Prostate gland (tissue), 2 donors: ENCODE measurements at regions not wholly inside any gene's neighbourhood (a gene's known extent, or its start where the extent isn't known, plus 50 kb on each side); places are given as distances from the start of the nearest gene placed in this dataset.

Source experiments
- DNase-seq: peaks from one replicate; pipeline ENCODE4 v3.0.0-alpha.2; 2019; ENCODE audit warnings: low spot score
- H3K27ac ChIP-seq, 2 donors: fragments of 200-600 bp; sonication (generic); 2 replicates each; pipeline ENCODE4 v1.5.1; 2017 to 2019
- H3K27me3 ChIP-seq: fragments of 200-600 bp; sonication (generic); replicated peaks from 2 replicates; pipeline ENCODE4 v1.5.1; 2019; ENCODE audit not compliant: insufficient read depth
- H3K36me3 ChIP-seq, 2 donors: fragments of 200-600 bp; sonication (generic); 1 replicate in 1 of 2; 2 replicates in 1 of 2; pipeline versions ENCODE4 v1.5.1 to v1.8.1; 2017 to 2019
- H3K4me1 ChIP-seq: fragments of 200-600 bp; sonication (generic); replicated peaks from 2 replicates; pipeline ENCODE4 v1.5.1; 2019
- H3K4me3 ChIP-seq, 2 donors: fragments of 200-600 bp; sonication (generic); 2 replicates each; pipeline ENCODE4 v1.5.1; 2017 to 2019
- H3K9me3 ChIP-seq: fragments of 200-600 bp; sonication (generic); 2 replicates; pipeline ENCODE4 v1.5.1; 2017
- CTCF ChIP-seq, 4 experiments: fragments of 200-600 bp in 2 of 4; fragments of 450-650 bp in 2 of 4; sonication (generic) in 2 of 4; IDR thresholded peaks; 1 replicate in 3 of 4; 2 replicates in 1 of 4; pipeline ENCODE4 v1.5.1; 2016 to 2019; ENCODE audit warnings: antibody characterized with exemption in 4 of 4, mild to moderate bottlenecking in 2 of 4, moderate library complexity in 2 of 4
- POLR2A ChIP-seq: fragments of 450-650 bp; IDR thresholded peaks from one replicate; pipeline ENCODE4 v1.6.1; 2016; ENCODE audit warnings: antibody characterized with exemption, mild to moderate bottlenecking
- POLR2AphosphoS5 ChIP-seq: sonication (generic); formaldehyde crosslinking; IDR thresholded peaks from one replicate; pipeline ENCODE4 v1.6.1; 2017; ENCODE audit warnings: antibody characterized with exemption
- WGBS: methylation state at CpG from one replicate; pipeline ENCODE4 v1.1.5; 2018; 5-methylcytosine and 5-hydroxymethylcytosine counted together
- intact Hi-C: fragments of 100-400 bp; cut with DNase I; formaldehyde crosslinking; loops from one replicate; pipeline ENCODE4 v1.14.2; 2022

- TF ChIP-seq POLR2AphosphoS5 (no peak), CTCF (IDR thresholded peaks at IDR 0.05) (no peak), POLR2A (no peak)
- WGBS, result 19% methylated on average over 4 of the region's 4 CpGs
- Histone ChIP-seq H3K9me3 (no peaks in the 10 kb centered on the region), H3K27me3 (no peaks in the 10 kb centered on the region), H3K4me3 (no peak overlapping the region), H3K36me3 (no peaks in the 10 kb centered on the region), H3K4me1 (no peaks in the 10 kb centered on the region), H3K27ac (no peak overlapping the region)
- intact Hi-C loops, result no loop called here
- DNase-seq, result no peak
These were observed 521.2 kb downstream of the ZIC1 start for GRCh38 chr3:147930232-147930807.

- Histone ChIP-seq H3K27ac (no peak overlapping the region), H3K4me3 (no peak overlapping the region), H3K27me3 (no peaks in the 10 kb centered on the region), H3K9me3 (no peaks in the 10 kb centered on the region), H3K36me3 (no peaks in the 10 kb centered on the region), H3K4me1 (no peaks in the 10 kb centered on the region)
- no peak for DNase-seq
- intact Hi-C loops, result no loop called here
- TF ChIP-seq POLR2AphosphoS5 (no peak), POLR2A (no peak), CTCF (IDR thresholded peaks at IDR 0.05) (no peak)
- 67% methylated on average over 4 of the region's 4 CpGs for WGBS
These were observed 525.5 kb downstream of the ZIC1 start for GRCh38 chr3:147934451-147935180.

- no peaks in the 10 kb centered on the region for H3K9me3 ChIP-seq
- intact Hi-C loops, result no loop called here
- no peak overlapping the region for H3K4me3 ChIP-seq
- no peak overlapping the region for H3K27ac ChIP-seq
- no peak for TF ChIP-seq POLR2A
- no peak for TF ChIP-seq POLR2AphosphoS5
- no peak for TF ChIP-seq CTCF (IDR thresholded peaks at IDR 0.05)
- no peaks in the 10 kb centered on the region for H3K4me1 ChIP-seq
- DNase-seq, result no peak
- H3K27me3 ChIP-seq, result no peaks in the 10 kb centered on the region
- no peaks in the 10 kb centered on the region for H3K36me3 ChIP-seq
These were observed 528.2 kb downstream of the ZIC1 start for GRCh38 chr3:147937341-147937740.

- H3K27me3 ChIP-seq, result no peaks in the 10 kb centered on the region
- H3K36me3 ChIP-seq, result no peaks in the 10 kb centered on the region
- intact Hi-C loops, result no loop called here
- DNase-seq, result no peak
- H3K9me3 ChIP-seq, result no peaks in the 10 kb centered on the region
- no peak overlapping the region for H3K27ac ChIP-seq
- TF ChIP-seq POLR2AphosphoS5, result no peak
- TF ChIP-seq CTCF (IDR thresholded peaks at IDR 0.05), result no peak
- no peak for TF ChIP-seq POLR2A
- 87% methylated on average over 2 of the region's 2 CpGs for WGBS
- no peaks in the 10 kb centered on the region for H3K4me1 ChIP-seq
- no peak overlapping the region for H3K4me3 ChIP-seq
These were observed 528.7 kb downstream of the ZIC1 start for GRCh38 chr3:147937891-147938290.

- Histone ChIP-seq H3K9me3 (no peaks in the 10 kb centered on the region), H3K4me3 (no peak overlapping the region), H3K27me3 (no peaks in the 10 kb centered on the region), H3K4me1 (no peaks in the 10 kb centered on the region), H3K27ac (no peak overlapping the region), H3K36me3 (no peaks in the 10 kb centered on the region)
- intact Hi-C loops, result no loop called here
- DNase-seq, result no peak
- TF ChIP-seq CTCF (IDR thresholded peaks at IDR 0.05) (no peak), POLR2A (no peak), POLR2AphosphoS5 (no peak)
- 88% methylated on average over 2 of the region's 2 CpGs for WGBS
These were observed 530.3 kb downstream of the ZIC1 start for GRCh38 chr3:147939425-147939824.
